H9 (cell line): ENCODE measurements at regions not wholly inside any gene's neighbourhood (a gene's known extent, or its start where the extent isn't known, plus 50 kb on each side); places are given as distances from the start of the nearest gene placed in this dataset.

Source experiments
- DNase-seq: peaks from one replicate; pipeline ENCODE4 v3.0.0-alpha.2; 2017
- H2AFZ ChIP-seq: one replicate; pipeline ENCODE4 v1.6.1; 2013; ENCODE audit warnings: mild to moderate bottlenecking, low read length, control low read depth, moderate library complexity
- H2AK5ac ChIP-seq: 2 replicates; pipeline ENCODE4 v1.6.1; 2013; ENCODE audit warnings: low read length, control low read depth, mixed read lengths; ENCODE audit not compliant: insufficient read length
- H2BK120ac ChIP-seq: one replicate; pipeline ENCODE4 v1.6.1; 2013; ENCODE audit warnings: low read depth, mild to moderate bottlenecking, low read length, control low read depth, inconsistent platforms; ENCODE audit not compliant: poor library complexity, severe bottlenecking
- H2BK12ac ChIP-seq: 2 replicates; pipeline ENCODE4 v1.6.1; 2013; ENCODE audit warnings: low read length, control low read depth, mixed read lengths, low read depth; ENCODE audit not compliant: insufficient read length
- H2BK15ac ChIP-seq: 2 replicates; pipeline ENCODE4 v1.6.1; 2013; ENCODE audit warnings: low read depth, low read length, control low read depth
- H2BK20ac ChIP-seq: one replicate; pipeline ENCODE4 v1.6.1; 2013; ENCODE audit warnings: low read depth, mild to moderate bottlenecking, low read length, control low read depth, inconsistent platforms; ENCODE audit not compliant: poor library complexity, severe bottlenecking
- H2BK5ac ChIP-seq: 2 replicates; pipeline ENCODE4 v1.6.1; 2013; ENCODE audit warnings: low read length, control low read depth, mixed read lengths; ENCODE audit not compliant: insufficient read length
- H3K14ac ChIP-seq: 2 replicates; pipeline ENCODE4 v1.6.1; 2013; ENCODE audit warnings: low read length, control low read depth; ENCODE audit not compliant: insufficient read depth
- H3K18ac ChIP-seq: 2 replicates; pipeline ENCODE4 v1.6.1; 2013; ENCODE audit warnings: low read depth, mild to moderate bottlenecking, mixed read lengths, low read length, control low read depth; ENCODE audit not compliant: insufficient read length
- H3K23ac ChIP-seq: 2 replicates; pipeline ENCODE4 v1.6.1; 2013; ENCODE audit warnings: low read length, control low read depth, mixed read lengths, low read depth; ENCODE audit not compliant: insufficient read length
- H3K23me2 ChIP-seq: 2 replicates; pipeline ENCODE4 v1.6.1; 2013; ENCODE audit warnings: low read depth, mild to moderate bottlenecking, mixed read lengths, low read length, control low read depth; ENCODE audit not compliant: insufficient read length, poor library complexity, severe bottlenecking
- H3K27ac ChIP-seq: 2 replicates; pipeline ENCODE4 v1.5.1; 2013; ENCODE audit warnings: low read length, control low read depth, mixed read lengths, low read depth; ENCODE audit not compliant: insufficient read length
- H3K27me3 ChIP-seq: 2 replicates; pipeline ENCODE4 v1.6.1; 2013; ENCODE audit warnings: low read length, control low read depth, inconsistent platforms; ENCODE audit not compliant: insufficient read depth
- H3K4ac ChIP-seq: 2 replicates; pipeline ENCODE4 v1.6.1; 2013; ENCODE audit warnings: low read depth, mild to moderate bottlenecking, control low read depth, inconsistent platforms, low read length, moderate library complexity
- H3K4me1 ChIP-seq: 2 replicates; pipeline ENCODE4 v1.6.1; 2013; ENCODE audit warnings: low read length, control low read depth, inconsistent platforms; ENCODE audit not compliant: insufficient read depth
- H3K4me2 ChIP-seq: 2 replicates; pipeline ENCODE4 v1.6.1; 2013; ENCODE audit warnings: low read length, control low read depth, mixed read lengths; ENCODE audit not compliant: insufficient read length, insufficient read depth
- H3K56ac ChIP-seq: 2 replicates; pipeline ENCODE4 v1.6.1; 2013; ENCODE audit warnings: low read depth, mild to moderate bottlenecking, mixed read lengths, low read length, control low read depth; ENCODE audit not compliant: insufficient read length
- H3K79me1 ChIP-seq: 2 replicates; pipeline ENCODE4 v1.6.1; 2013; ENCODE audit warnings: low read depth, mild to moderate bottlenecking, moderate library complexity, low read length, control low read depth, inconsistent platforms; ENCODE audit not compliant: insufficient read depth, poor library complexity, severe bottlenecking
- H3K79me2 ChIP-seq: 2 replicates; pipeline ENCODE4 v1.6.1; 2013; ENCODE audit warnings: low read length, control low read depth, inconsistent platforms; ENCODE audit not compliant: insufficient read depth
- H3K9ac ChIP-seq: 2 replicates; pipeline ENCODE4 v1.6.1; 2013; ENCODE audit warnings: low read length, control low read depth, mixed read lengths; ENCODE audit not compliant: insufficient read length; ENCODE audit errors: extremely low read depth
- H3K9me3 ChIP-seq: one replicate; pipeline ENCODE4 v1.6.1; 2013; ENCODE audit warnings: low read depth, low read length, inconsistent platforms; ENCODE audit not compliant: control insufficient read depth
- H3T11ph ChIP-seq: one replicate; pipeline ENCODE4 v1.6.1; 2013; ENCODE audit warnings: mild to moderate bottlenecking, low read length, control low read depth, inconsistent platforms
- H4K20me1 ChIP-seq: one replicate; pipeline ENCODE4 v1.6.1; 2013; ENCODE audit not compliant: control insufficient read depth, insufficient read length, insufficient read depth
- H4K5ac ChIP-seq: 2 replicates; pipeline ENCODE4 v1.6.1; 2013; ENCODE audit warnings: low read depth, mild to moderate bottlenecking, mixed read lengths, low read length, control low read depth; ENCODE audit not compliant: insufficient read length
- H4K8ac ChIP-seq: replicated peaks from 2 replicates; pipeline ENCODE4 v1.6.1; 2013; ENCODE audit warnings: low read length, control low read depth, mixed read lengths, low read depth; ENCODE audit not compliant: insufficient read length
- H4K91ac ChIP-seq: 2 replicates; pipeline ENCODE4 v1.6.1; 2013; ENCODE audit warnings: low read depth, mild to moderate bottlenecking, moderate library complexity, mixed read lengths, low read length, control low read depth; ENCODE audit not compliant: insufficient read length
- H3K27ac Mint-ChIP-seq, 3 experiments: 2 replicates in 2 of 3; 3 replicates in 1 of 3; pipeline ENCODE4 v1.8.0; 2020 to 2021; ENCODE audit warnings: mixed read lengths in 3 of 3, mild to moderate bottlenecking in 1 of 3, moderate library complexity in 1 of 3
- H3K27me3 Mint-ChIP-seq: 2 replicates; pipeline ENCODE4 v1.8.0; 2021; ENCODE audit warnings: low read depth, mild to moderate bottlenecking, moderate library complexity, mixed read lengths
- H3K36me3 Mint-ChIP-seq, 3 experiments: 2 replicates in 2 of 3; 3 replicates in 1 of 3; pipeline ENCODE4 v1.8.0; 2020 to 2021; ENCODE audit warnings: low read depth in 3 of 3, mixed read lengths in 3 of 3; ENCODE audit not compliant: insufficient read depth in 1 of 3
- H3K4me1 Mint-ChIP-seq, 2 experiments: 2 replicates each; pipeline ENCODE4 v1.8.0; 2020; ENCODE audit warnings: mixed read lengths in 2 of 2
- H3K4me3 Mint-ChIP-seq, 2 experiments: 2 replicates in 1 of 2; 3 replicates in 1 of 2; pipeline ENCODE4 v1.8.0; 2020 to 2021; ENCODE audit warnings: mild to moderate bottlenecking in 2 of 2, mixed read lengths in 2 of 2, moderate library complexity in 1 of 2
- H3K9me3 Mint-ChIP-seq, 2 experiments: 2 replicates in 1 of 2; 3 replicates in 1 of 2; pipeline ENCODE4 v1.8.0; 2020; ENCODE audit warnings: mild to moderate bottlenecking in 2 of 2, mixed read lengths in 2 of 2, moderate library complexity in 1 of 2
- CTCF ChIP-seq: fragments of 200-600 bp; sonication (generic); conservative IDR thresholded peaks from 3 replicates; pipeline ENCODE4 v1.8.0; 2021; ENCODE audit warnings: antibody characterized with exemption, mild to moderate bottlenecking
- WGBS: extraction: QIAGEN DNeasy Blood & Tissue Kit; methylation state at CpG from one replicate; pipeline ENCODE4 v1.1.7; 2013; ENCODE audit warnings: missing lambda C conversion rate, low lambda C conversion rate, mixed read lengths; ENCODE audit not compliant: insufficient read length; ENCODE audit errors: extremely low coverage; 5-methylcytosine and 5-hydroxymethylcytosine counted together

GRCh38 chr5:82765765-82766164, 311.4 kb downstream of the TMEM167A start:
- Mint-ChIP-seq H3K4me1 (peaks cover 5 to 8% of the 10 kb centered on the region in 2 experiments; a peak in 3 of 4 replicates), H3K4me3 (no peak overlapping the region), H3K27ac (no peak overlapping the region), H3K36me3 (peaks cover 20 to 24% (median 21%) of the 10 kb centered on the region in 3 experiments), H3K9me3 (peaks cover 18 to 23% of the 10 kb centered on the region in 2 experiments), H3K27me3 (no peaks in the 10 kb centered on the region; the same call in 1 of the 2 replicates)
- Histone ChIP-seq H4K91ac (no peak overlapping the region), H2BK12ac (no peak overlapping the region), H4K5ac (no peak overlapping the region), H3K9ac (no peak overlapping the region), H2BK20ac (no peak overlapping the region), H3K23ac (no peak overlapping the region), H3K4me1 (no peaks in the 10 kb centered on the region), H3K14ac (no peak overlapping the region), H3K23me2 (no peaks in the 10 kb centered on the region), H3K27me3 (no peaks in the 10 kb centered on the region), H4K8ac (no peak overlapping the region), H3K27ac (no peak overlapping the region), H3K9me3 (peaks cover 8% of the 10 kb centered on the region), H3K79me2 (no peaks in the 10 kb centered on the region), H3K4ac (no peak overlapping the region), H2AFZ (no peak overlapping the region), H3K4me2 (no peak overlapping the region), H2BK120ac (no peak overlapping the region), H3K79me1 (no peaks in the 10 kb centered on the region), H2BK5ac (no peak overlapping the region), H3K18ac (no peak overlapping the region), H3T11ph (no peak overlapping the region), H3K56ac (no peak overlapping the region), H4K20me1 (no peaks in the 10 kb centered on the region), H2AK5ac (no peak overlapping the region), H2BK15ac (no peak overlapping the region)
- WGBS: no CpG with 5 or more reads among the region's 3 CpGs
- DNase-seq: no peak
- no peak for TF ChIP-seq CTCF
